ENCODE measurements at regions not wholly inside any gene's neighbourhood (a gene's known extent, or its start where the extent isn't known, plus 50 kb on each side); places are given as distances from the start of the nearest gene placed in this dataset.

DNA sequence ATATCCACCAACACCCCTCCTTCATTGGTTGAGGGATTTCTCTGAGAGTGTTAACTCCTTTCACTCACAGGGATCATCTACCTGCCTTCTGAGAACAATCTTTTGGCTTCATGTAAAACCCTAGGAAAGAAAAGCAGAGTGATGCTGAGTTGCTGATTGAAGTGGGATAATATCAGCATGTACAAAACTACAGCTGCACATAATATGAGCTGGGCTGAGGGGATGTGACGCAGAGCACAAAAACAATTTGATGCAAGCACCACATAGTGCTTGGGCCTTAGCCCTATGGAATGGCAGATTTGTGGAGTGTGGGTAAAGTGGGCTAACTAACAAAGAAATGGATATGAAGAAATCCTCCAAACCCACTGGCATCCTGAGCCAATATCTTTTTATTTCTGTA is 267.6 kb upstream of the KCNH8 start:
- DNase-seq, result no peak

DNA sequence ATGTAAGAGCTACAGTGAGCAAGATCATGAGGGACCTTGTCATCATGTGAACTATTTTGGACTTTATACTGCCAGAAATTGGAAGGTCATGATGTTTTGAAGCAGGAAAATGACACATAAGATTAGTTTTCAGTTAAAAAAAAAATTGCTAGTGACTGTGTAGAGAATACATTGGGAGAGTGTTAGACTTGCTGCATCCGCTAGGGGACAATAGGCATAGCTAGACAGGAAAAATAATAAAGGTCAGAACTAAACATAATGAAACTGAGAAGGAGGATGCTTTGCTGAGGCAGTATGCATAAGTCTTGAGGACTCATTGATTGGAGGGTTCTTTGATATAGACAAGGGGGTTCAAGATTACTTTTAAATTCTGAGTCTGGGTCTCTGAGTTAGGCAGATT is 275.8 kb upstream of the KCNH8 start:
- DNase-seq, result no peak

DNA sequence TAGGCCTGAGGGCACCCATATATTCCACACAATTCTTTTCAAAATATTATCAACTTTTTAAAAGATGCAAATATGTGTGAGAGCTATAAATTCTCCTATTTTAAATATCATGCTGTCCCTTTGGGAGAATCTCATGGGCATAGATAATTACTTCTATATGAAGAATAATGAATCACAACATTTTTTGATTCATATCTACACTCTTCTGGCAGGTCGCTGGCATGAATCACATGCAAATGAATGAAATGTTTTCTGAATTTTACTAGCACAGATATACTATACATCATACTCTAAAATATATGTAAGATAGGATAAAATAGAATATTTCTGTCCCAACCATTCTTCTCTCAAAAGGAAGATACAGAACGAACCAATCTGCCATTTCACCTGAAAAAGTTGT is 277.7 kb upstream of the KCNH8 start:
- DNase-seq, result no peak

DNA sequence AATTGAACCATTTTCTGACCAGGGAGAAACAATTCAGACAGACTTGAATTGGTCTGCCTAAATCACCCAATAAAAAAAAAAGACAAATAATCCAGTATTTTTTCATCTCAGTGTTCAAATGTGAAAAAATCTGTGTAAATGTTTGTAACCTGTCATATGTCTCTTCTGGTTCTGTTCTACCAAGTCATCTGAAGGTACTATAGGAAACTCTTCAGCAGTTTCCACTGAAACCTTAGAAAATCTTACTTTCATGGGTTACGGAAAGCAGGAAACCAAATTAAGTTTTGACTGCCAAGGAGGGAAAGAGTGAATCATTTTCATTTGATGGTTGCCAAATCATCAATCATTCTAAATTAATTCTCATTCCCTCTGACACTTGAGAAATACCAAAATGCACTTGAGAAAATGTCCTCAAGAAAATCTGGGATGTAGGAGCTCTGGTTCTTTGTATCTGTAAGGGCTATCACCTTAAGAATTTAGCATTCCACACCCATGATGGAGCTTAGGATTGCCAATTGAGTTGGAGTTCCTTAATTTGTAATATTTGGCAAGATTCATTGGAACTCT is 278.2 kb upstream of the KCNH8 start:
- DNase-seq, result no peak

DNA sequence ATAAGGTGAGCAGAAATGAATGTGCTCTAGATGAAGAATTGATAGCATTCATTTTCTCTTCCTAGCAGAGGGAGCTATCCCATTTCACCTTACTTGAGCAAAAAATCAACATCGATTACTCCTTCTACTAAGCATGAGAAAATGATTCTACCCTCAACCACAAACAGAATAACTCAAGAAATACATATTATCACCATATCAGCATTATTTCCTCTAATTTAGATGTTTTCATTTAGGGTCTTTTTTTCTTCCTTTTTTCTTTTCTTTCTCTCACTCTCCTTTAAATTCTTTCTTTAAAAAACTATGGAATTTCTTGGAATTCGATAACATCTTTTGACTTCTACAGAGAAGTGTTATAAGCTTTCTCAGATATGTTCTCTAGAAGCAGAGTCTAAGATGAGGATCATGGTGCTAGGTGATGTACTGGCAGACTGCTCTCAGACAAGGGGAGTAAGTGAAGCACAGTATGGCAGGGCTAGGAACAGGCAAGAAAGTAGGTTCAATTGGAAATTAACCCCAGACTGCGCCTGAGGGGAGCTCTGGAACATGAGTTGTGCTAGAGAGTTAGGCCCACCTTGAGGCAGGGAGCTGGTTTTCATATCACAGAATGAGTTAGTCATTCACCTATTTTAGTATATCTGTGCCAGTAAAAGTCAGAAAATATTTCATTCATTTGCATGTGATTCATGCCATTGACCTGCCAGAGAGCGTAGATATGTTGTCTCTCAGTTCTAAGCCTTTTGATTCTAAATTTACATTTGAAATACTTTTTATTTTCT is 279.2 kb upstream of the KCNH8 start:
- DNase-seq, result no peak

DNA sequence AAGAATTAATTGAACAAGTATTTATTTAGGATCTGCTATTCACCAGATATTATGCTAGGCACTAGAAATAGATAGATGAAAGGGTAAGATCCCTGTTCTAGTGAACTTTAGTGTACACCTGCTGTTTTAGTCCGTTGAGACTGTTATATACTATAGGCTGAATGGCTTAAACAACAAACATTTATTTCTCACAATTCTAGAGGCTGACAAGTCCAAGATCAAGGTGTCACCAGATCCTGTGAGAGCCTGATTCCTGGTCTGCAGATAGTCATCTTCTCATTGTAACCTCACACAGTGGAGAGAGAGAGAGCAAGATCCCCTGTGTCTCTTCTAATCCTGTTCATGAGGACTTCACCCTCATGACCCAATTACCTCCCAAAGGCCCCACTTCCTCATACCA is 281.4 kb upstream of the KCNH8 start:
- no peak for DNase-seq

DNA sequence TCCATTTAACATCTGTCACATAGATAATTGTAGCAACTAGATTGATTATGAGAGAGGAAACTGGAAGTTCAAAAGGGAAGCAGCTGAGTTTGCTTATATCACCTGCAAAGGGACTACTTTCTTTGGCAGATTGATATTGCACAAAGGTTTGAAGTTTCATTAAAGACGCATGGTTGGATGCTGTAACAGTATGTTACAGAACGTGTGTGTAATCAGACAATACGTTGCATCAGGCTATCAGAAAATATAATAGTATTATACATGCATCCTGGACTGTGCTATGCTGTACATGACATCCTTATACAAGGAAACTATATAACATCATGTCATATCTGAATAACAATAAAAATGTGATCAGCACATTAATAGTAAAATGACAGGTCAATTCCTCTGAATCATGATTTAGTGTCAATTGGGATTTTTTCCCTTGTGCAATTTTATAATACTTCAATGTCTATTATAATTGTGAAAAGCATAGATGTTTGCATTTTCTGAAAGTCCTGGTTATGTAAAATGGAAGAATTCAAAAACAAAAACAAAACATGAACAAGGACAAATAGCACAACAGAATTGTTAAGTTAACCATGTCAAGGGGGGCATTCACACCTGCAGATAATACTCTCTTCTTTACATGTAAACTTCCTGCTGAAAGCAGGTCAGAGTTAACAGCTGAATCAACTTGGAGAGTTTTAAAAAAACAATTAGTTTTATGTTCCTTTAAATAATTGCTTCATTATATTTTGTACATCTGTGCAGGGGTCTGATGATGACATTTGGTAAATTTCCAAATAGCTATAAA is 283.2 kb upstream of the KCNH8 start:
- no peak for DNase-seq

DNA sequence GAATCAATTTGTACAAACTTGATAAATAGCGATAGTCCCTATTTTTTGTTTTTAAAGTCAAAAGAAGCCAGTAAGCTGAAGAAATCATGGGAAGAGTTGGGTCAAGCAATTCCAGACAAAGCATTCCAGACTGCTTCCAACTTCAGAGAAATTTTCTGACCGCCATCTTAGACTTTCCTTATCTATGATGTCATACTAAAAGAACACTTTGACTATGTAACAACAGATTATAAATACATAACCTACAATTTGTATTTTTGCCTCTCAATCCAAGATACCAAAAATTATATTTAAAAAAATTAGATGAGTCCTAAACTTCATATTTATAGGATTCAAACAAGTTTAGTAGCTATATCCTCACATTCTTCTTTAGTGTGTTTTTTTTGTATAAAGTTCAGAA is 286.2 kb upstream of the KCNH8 start:
- no peak for DNase-seq

DNA sequence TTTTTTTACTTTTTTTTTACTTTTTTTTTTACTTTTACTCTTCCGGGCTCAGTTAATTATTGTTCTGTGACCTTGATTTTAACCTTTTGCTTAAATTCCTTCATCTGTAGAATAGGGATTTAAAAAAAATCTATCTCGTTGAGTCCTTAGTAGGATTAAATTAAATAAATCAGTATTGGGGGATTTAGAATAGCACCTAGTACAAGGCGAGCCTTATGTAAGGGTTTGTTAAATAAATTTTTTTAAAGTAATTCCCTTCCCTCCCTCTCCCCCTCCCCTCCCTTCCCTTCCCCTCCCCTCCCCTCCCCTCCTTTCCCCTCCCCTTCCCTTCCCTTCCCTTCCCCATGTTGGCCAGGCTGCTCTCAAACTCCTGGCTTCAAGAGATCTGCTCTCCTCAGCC is 287.2 kb upstream of the KCNH8 start:
- no peak for DNase-seq

DNA sequence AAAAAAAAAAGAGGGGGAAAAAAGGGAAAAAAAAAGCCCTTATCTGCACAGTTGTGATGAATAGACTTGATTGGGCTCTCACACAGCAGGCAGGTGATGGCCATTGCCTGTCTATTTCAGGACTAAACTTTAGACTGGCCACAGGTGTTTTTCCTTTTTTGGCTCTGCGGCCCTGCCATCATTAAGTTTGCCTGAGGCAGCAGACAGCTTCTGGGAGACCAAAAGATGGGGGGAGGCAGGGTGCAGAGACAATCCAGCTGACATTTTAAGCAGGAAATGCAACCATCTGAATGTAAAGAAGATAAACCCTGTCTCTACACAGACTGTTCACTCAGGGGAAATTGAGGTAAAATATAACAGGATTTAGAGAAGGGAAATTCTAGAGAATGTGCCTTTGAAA is 295.0 kb upstream of the KCNH8 start:
- no peak for DNase-seq

DNA sequence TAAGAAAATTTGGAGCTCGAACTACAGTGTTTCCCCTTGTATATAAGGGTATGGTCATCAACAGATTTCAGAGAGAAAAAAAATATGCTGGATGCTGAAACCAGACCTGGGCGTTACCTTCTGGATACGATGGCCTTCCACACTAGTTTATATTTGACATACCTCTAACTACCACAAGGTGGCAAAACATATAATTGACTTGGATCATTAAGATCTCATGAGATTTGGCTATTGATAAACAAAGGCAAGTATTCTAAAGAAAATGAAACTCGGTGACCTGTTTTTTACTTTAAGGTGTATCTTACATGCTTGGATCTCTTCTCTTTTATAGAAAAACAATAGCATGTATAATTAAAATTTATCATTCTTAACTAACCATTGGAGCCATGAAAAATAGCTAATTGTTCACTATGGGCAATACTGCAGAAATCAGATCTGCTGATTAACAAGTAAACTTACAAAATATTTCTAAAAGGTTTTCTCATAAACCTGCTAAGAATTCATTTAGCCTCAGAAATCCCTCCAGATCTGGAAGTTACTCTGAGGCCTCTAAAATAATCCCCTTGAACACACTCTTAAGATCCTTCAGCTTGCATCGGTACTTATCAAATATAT is 300.6 kb upstream of the KCNH8 start:
- no peak for DNase-seq

DNA sequence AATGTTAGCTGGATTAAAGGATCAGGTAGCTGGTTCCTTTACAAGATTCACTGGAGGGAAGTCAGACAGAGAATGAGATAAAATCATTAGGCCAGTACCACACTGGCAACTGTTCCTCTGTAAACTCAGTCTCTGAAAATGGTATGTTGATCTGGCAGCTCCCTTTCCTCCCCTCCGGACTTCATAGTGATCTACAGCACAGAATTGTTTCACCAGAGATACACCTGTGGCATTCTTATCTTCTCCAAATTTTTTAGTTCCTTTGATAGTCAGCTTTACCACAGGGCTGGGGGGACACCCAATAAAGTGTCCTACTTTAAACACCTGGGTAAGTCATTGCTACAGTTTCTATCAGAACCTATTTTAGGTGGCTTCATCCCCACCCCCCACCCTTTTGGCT is 304.3 kb upstream of the KCNH8 start:
- DNase-seq, result no peak

DNA sequence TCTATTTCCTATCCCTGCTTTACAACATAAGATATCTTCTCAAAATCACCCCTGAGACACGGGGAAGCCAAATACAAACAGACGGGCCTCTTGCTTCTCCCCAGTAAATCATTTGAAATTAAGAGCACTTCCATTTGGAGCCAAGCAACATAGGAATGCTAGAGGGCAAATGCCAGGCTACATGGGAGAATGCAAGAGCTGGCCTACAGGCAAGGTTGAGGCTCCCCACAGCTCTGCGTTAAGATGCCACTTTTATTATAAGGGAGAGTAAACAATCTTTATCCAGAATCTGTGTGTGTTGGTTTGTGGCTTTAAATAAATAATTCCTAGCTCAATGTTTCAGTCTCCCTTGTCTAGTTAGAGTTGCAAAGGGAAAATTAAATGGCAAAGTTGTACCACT is 305.1 kb upstream of the KCNH8 start:
- no peak for DNase-seq

DNA sequence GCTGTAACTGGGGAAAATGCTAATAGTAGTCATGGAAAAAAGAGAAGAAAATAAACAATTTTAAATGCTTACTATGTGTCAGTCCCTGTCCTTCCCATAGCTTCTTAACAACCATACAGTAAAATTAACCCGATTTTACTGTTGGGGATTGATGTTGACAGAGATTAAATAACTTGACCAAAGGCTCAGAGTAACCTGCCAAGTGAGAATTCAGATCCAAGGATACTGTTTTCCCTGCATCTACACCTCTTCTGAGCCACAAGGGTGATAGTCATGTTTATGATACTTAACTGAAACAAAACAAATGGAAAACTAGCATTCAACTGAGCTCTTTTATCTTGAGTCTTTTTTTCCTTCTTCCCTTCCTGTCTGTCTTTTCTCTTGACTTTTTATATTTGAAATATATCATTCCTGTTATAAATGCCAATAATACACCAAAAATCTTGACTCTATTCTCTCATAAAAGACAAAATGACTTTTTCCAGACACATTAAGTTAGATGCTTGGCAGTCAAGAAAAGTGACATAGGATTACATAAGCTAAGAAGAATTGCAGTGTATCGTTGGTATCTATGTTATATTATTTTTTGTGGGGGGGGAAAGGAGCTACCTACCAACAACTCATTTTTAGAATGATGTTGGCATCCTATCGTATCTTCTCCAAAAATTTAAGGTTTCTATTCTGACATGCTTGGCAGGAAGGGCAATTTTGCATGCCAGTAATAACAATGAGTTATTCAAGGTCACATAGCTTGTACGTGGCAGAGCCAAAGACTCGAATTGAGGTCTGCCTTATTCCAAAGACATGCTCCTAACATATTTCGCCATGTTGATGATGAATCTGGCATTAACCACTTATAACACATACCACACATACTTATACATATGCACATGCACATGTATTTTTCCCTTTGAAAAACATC is 306.6 kb upstream of the KCNH8 start:
- no peak for DNase-seq

DNA sequence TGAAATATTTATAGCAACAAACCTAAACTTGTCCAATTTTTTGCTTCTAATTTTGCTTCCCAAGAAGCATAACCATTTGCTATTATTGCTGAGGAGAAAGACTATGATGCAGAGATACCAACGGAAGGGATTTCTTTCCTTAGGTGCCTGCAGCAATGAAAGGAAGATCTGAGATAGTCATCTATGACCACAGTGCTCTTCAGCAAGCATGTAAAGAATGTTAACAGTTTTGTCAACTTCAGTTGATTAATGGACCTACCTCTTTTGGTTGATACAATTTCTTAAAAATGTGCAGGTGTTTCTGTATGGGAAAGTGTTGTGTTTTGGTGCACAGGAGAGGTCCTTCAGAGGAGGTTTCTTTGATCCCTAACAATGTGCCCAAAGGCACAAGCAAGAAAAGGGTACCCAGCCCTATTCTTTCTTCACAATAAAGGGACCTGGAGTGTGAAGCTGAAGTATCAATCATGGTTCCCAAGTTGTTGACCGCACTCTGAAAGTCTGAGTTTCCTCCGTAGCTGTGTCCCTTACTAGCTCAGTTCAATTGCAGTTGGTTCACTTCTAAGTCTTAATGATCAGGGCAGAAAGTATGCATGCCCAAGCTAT is 307.7 kb upstream of the KCNH8 start:
- no peak for DNase-seq

DNA sequence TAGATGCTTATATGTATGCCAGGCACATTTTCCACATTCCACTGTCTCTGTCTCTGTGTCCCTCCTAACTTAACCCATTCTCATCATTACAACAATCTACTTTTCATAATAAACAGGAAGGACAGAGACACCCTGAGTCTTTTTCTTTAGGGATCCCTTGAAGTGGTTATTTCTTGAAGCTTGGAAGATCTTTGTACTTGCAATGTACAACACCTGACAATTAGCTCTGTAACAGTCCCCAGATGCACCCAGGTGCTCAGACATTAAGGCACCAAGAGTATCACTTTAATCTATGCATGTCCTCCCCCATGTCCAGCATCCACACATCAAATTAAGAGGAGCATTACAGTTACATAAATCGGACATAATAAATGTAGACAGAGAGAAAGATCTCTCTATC is 309.6 kb upstream of the KCNH8 start:
- DNase-seq, result no peak

DNA sequence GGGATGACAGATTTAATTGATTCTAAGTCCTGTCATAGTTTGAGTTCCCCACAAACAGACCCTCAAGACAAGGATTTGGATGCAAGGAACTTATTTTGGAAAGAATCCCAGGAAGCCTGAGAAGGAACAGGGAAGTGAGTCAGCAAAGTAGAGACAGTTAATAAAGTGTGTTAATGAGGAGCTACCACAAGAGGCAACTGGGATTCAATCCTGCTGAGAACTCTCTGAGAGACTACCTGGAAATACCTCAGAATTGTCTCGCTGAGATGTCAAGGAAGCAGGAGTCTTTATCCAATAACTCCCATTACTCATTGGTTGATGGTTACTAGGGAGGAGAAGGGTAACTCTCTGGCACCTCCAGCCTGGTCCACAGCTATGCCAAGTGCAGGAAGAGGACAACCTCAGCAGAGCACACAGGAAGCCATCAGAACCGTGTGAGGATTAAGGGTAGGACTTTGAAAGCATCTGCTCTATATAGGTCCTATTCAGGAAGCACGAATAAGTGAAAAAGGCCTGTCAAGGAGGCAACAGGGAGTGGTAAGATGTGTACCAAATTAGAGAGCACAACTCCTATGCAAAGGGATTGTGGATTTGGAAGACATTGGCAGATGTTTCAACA is 311.1 kb upstream of the KCNH8 start:
- DNase-seq, result no peak

DNA sequence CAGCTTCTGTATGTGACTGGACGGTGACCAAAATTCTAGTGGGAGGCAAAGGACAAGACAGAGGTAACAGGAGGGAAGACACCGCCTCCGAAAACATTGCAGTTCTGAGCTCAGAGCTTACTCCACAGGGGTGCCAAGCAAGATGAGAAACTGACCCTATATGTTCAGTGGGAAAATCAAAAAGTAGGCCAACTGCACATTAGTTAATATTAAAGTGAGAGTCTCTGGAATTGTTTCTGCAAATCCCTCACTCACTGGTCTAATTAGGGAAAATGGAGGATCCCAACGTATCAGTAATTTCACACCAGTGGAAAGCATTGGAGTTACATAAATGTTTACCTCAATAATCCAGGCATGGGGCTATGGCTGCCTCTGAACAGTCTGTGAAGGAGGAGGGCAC is 313.3 kb upstream of the KCNH8 start:
- DNase-seq, result no peak

DNA sequence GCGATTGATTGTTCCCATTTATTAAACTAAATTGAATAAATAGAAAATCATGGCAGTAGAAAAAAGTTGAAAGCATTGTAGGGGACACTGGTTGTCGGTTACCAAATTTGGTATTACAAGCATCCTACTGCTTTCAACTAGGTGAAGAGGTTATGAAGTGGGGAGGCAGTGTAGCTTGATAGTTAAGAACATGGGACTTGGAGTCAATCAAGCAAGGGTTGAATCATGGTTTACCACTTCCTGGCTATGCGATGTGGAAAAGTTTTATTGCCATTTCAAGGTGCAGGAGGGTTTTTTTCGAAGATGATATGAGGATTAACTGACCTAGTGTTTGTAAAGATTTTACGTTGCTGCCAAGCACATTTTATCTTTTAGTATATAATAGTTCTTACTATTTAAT is 318.2 kb upstream of the KCNH8 start:
- no peak for DNase-seq

DNA sequence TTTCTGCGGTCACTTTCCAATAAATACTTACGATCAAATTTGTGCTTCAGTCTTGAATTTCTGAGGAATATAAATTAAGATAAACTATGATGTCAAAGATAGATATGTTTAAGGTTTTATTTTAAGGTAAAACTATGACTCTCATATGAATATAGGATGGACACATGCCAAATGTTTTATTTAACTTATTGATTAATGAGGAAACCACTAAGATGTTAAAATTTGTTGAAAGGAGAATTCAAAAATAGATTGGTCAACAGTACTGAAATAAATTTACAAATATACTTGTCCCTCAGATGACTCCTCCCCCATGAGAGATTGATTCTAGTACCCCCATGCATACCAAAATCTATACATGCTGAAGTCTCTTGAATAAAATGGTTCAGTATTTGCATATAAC is 319.7 kb upstream of the KCNH8 start:
- no peak for DNase-seq

DNA sequence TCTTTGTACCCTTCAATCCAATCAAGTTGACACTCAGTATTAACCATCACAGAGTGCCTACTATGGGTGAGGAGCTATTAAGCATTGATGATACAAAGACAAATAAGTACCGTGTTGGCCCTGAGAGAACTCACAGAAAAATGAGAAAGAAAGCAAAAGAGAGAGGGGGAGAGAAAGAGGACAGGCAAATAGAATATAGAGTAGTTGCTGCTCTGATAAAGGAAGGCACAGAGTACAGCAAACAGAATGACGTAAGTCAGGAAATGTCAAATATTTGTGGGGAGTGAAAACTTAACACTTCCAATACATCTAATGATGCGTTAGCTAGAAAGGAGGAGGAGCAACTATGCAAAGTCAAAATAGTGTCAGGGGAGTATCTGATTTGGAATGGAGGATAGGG is 320.6 kb upstream of the KCNH8 start:
- DNase-seq, result no peak

DNA sequence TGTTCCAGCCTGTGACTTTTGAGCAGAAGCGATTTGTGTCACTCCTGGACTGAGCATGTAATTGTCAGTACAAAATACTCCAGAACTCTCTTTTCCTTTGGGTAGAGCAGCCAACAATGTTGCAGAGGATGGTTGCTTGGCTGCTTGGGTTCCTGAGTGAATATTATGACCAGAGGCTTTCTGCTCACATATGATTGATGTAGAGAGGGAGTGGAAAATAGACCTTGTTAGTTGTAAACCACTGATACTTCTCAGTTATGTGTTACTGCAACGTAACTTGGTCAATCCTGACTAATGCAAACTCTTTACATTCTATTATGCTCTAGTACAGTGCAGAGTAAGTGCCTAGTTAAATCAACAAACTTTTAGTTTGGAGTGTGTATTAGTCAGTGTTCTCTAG is 322.6 kb upstream of the KCNH8 start:
- DNase-seq, result no peak

All from CD4-positive, alpha-beta T cell treated with Interleukin-12 subunit alpha and Interleukin-12 subunit beta, for 1 hour (primary cell).